K562 (cell line): ENCODE measurements at regions not wholly inside any gene's neighbourhood (a gene's known extent, or its start where the extent isn't known, plus 50 kb on each side); places are given as distances from the start of the nearest gene placed in this dataset.

Source experiments
- EHMT2 ChIP-seq: fragments of 450-650 bp; IDR thresholded peaks from 2 replicates; pipeline ENCODE4 v1.6.1; 2018; ENCODE audit warnings: antibody characterized with exemption
- FOXK1 ChIP-seq: sonication (generic); formaldehyde crosslinking; IDR thresholded peaks from 2 replicates; pipeline ENCODE4 v1.8.0; 2022; ENCODE audit warnings: missing genetic modification reagents, mild to moderate bottlenecking, borderline replicate concordance
- MYNN ChIP-seq, 2 experiments: sonication (generic); formaldehyde crosslinking in 1 of 2; IDR thresholded peaks; 2 replicates each; pipeline versions ENCODE4 v1.5.0 to v1.6.1; 2016 to 2020; ENCODE audit warnings: antibody characterized with exemption in 1 of 2, missing genetic modification reagents in 1 of 2
- NBN ChIP-seq: fragments of 450-650 bp; IDR thresholded peaks from 2 replicates; pipeline ENCODE4 v1.6.1; 2016; ENCODE audit warnings: low read depth, mild to moderate bottlenecking
- NFXL1 ChIP-seq: fragments of 450-650 bp; formaldehyde crosslinking; IDR thresholded peaks from 2 replicates; pipeline ENCODE4 v1.4.0; 2021; ENCODE audit warnings: mild to moderate bottlenecking
- SAFB2 ChIP-seq: fragments of 200-400 bp; formaldehyde crosslinking; IDR thresholded peaks from 2 replicates; pipeline ENCODE4 v1.6.1; 2018; ENCODE audit warnings: borderline replicate concordance, low read length, low read depth, moderate library complexity; ENCODE audit not compliant: severe bottlenecking
- SMARCB1 ChIP-seq: IDR thresholded peaks from 2 replicates; pipeline ENCODE4 v1.6.1; 2011; ENCODE audit warnings: improper control_type of control experiment, low read depth; ENCODE audit not compliant: insufficient read length
- SRSF3 ChIP-seq: fragments of 200-400 bp; formaldehyde crosslinking; IDR thresholded peaks from 2 replicates; pipeline ENCODE4 v1.6.1; 2016; ENCODE audit warnings: mild to moderate bottlenecking, low read length, moderate library complexity; ENCODE audit not compliant: insufficient read depth
- TRIM24 ChIP-seq, 2 experiments: fragments of 450-650 bp; IDR thresholded peaks; 2 replicates each; pipeline ENCODE4 v1.6.1; 2016
- ZC3H11A ChIP-seq: IDR thresholded peaks from 2 replicates; pipeline ENCODE4 v1.6.1; 2012; ENCODE audit warnings: low read depth, low read length, improper control_type of control experiment
- ZC3H4 ChIP-seq: sonication (generic); formaldehyde crosslinking; IDR thresholded peaks from 2 replicates; pipeline ENCODE4 v1.9.0; 2021; ENCODE audit warnings: missing genetic modification reagents, borderline replicate concordance
- ZNF239 ChIP-seq: fragments of 250-450 bp; sonication (Bioruptor Pico); IDR thresholded peaks from 2 replicates; pipeline ENCODE4 v1.4.0; 2020; ENCODE audit warnings: mild to moderate bottlenecking
- ZNF408 ChIP-seq: fragments of 250-450 bp; sonication (Bioruptor Pico); IDR thresholded peaks from 2 replicates; pipeline ENCODE4 v1.4.0; 2020; ENCODE audit warnings: low read depth, mild to moderate bottlenecking, moderate library complexity
- TF ChIP-seq, protein P1 (sequence below), 2 experiments: IDR thresholded peaks in 1 of 2; conservative IDR thresholded peaks in 1 of 2; 2 replicates each; pipeline ENCODE4 v1.6.1; 2016; ENCODE audit warnings: low read depth in 2 of 2, mild to moderate bottlenecking in 1 of 2, missing compliant biosample characterization in 1 of 2, missing genetic modification characterization in 1 of 2, moderate library complexity in 1 of 2
- TF ChIP-seq, protein P2 (sequence below): fragments of 200-800 bp; sonication (Bioruptor generic); IDR thresholded peaks from 2 replicates; pipeline ENCODE4 v1.6.1; 2016; ENCODE audit warnings: missing genetic modification characterization, missing compliant biosample characterization
- TF ChIP-seq, protein P3 (sequence below): fragments of 250-450 bp; sonication (Bioruptor Pico); IDR thresholded peaks from 2 replicates; pipeline ENCODE4 v1.4.0; 2020; ENCODE audit warnings: mild to moderate bottlenecking
- TF ChIP-seq, protein P4 (sequence below): fragments of 450-650 bp; IDR thresholded peaks from 2 replicates; pipeline ENCODE4 v1.6.1; 2014; ENCODE audit warnings: low read depth, mild to moderate bottlenecking, moderate library complexity, borderline replicate concordance

DNA sequence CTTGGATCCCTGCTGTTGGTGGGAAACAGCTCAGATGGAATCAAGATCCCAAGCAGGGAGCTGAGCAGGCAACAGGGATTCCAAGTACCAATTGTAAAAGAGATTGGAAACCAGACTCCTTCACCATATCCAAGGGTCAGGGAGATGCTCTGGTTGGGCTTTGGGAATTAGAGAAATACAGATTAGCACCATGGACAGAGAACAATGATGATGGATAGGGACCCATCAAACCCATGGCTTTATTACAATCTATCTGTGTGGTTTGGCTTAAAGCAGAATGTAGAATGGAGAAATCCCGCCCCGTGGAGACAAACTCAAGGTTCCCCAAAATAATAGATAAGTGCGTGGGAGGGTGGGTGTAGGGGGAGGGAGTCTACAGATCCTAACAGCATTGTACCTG lies 120.7 kb upstream of the CSF3R start (continued):
- TF ChIP-seq, protein P1, sequence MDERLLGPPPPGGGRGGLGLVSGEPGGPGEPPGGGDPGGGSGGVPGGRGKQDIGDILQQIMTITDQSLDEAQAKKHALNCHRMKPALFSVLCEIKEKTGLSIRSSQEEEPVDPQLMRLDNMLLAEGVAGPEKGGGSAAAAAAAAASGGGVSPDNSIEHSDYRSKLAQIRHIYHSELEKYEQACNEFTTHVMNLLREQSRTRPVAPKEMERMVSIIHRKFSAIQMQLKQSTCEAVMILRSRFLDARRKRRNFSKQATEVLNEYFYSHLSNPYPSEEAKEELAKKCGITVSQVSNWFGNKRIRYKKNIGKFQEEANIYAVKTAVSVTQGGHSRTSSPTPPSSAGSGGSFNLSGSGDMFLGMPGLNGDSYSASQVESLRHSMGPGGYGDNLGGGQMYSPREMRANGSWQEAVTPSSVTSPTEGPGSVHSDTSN (CRISPR knock-in tag; IDR thresholded peaks at IDR 0.05; ENCODE audit: low read depth) = no peak
- TF ChIP-seq, protein P1 (tag; conservative IDR thresholded peaks at IDR 0.05; ENCODE audit: low read depth) = 0 out of 2 replicates have a peak, but pooled peaks have one; percentile 11
- TF ChIP-seq, protein P2, sequence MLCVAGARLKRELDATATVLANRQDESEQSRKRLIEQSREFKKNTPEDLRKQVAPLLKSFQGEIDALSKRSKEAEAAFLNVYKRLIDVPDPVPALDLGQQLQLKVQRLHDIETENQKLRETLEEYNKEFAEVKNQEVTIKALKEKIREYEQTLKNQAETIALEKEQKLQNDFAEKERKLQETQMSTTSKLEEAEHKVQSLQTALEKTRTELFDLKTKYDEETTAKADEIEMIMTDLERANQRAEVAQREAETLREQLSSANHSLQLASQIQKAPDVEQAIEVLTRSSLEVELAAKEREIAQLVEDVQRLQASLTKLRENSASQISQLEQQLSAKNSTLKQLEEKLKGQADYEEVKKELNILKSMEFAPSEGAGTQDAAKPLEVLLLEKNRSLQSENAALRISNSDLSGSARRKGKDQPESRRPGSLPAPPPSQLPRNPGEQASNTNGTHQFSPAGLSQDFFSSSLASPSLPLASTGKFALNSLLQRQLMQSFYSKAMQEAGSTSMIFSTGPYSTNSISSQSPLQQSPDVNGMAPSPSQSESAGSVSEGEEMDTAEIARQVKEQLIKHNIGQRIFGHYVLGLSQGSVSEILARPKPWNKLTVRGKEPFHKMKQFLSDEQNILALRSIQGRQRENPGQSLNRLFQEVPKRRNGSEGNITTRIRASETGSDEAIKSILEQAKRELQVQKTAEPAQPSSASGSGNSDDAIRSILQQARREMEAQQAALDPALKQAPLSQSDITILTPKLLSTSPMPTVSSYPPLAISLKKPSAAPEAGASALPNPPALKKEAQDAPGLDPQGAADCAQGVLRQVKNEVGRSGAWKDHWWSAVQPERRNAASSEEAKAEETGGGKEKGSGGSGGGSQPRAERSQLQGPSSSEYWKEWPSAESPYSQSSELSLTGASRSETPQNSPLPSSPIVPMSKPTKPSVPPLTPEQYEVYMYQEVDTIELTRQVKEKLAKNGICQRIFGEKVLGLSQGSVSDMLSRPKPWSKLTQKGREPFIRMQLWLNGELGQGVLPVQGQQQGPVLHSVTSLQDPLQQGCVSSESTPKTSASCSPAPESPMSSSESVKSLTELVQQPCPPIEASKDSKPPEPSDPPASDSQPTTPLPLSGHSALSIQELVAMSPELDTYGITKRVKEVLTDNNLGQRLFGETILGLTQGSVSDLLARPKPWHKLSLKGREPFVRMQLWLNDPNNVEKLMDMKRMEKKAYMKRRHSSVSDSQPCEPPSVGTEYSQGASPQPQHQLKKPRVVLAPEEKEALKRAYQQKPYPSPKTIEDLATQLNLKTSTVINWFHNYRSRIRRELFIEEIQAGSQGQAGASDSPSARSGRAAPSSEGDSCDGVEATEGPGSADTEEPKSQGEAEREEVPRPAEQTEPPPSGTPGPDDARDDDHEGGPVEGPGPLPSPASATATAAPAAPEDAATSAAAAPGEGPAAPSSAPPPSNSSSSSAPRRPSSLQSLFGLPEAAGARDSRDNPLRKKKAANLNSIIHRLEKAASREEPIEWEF (CRISPR knock-in tag) = no peak
- TF ChIP-seq ZC3H11A (no peak), TRIM24 (IDR thresholded peaks at IDR 0.05) (no peak), EHMT2 (peak; percentile 94), ZNF239 (CRISPR knock-in tag) (no peak), ZNF408 (no peak), SAFB2 (no peak), NBN (no peak), ZC3H4 (CRISPR knock-in tag) (no peak), FOXK1 (CRISPR knock-in tag) (no peak), MYNN (IDR thresholded peaks at IDR 0.05) (no peak), MYNN (CRISPR knock-in tag; IDR thresholded peaks at IDR 0.05) (no peak), SRSF3 (no peak), NFXL1 (CRISPR knock-in tag) (no peak), SMARCB1 (no peak)
- TF ChIP-seq, protein P3, sequence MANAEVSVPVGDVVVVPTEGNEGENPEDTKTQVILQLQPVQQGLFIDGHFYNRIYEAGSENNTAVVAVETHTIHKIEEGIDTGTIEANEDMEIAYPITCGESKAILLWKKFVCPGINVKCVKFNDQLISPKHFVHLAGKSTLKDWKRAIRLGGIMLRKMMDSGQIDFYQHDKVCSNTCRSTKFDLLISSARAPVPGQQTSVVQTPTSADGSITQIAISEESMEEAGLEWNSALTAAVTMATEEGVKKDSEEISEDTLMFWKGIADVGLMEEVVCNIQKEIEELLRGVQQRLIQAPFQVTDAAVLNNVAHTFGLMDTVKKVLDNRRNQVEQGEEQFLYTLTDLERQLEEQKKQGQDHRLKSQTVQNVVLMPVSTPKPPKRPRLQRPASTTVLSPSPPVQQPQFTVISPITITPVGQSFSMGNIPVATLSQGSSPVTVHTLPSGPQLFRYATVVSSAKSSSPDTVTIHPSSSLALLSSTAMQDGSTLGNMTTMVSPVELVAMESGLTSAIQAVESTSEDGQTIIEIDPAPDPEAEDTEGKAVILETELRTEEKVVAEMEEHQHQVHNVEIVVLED (CRISPR knock-in tag) = no peak
- TF ChIP-seq, protein P4, sequence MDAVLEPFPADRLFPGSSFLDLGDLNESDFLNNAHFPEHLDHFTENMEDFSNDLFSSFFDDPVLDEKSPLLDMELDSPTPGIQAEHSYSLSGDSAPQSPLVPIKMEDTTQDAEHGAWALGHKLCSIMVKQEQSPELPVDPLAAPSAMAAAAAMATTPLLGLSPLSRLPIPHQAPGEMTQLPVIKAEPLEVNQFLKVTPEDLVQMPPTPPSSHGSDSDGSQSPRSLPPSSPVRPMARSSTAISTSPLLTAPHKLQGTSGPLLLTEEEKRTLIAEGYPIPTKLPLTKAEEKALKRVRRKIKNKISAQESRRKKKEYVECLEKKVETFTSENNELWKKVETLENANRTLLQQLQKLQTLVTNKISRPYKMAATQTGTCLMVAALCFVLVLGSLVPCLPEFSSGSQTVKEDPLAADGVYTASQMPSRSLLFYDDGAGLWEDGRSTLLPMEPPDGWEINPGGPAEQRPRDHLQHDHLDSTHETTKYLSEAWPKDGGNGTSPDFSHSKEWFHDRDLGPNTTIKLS = no peak
